ENCODE measurements at regions not wholly inside any gene's neighbourhood (a gene's known extent, or its start where the extent isn't known, plus 50 kb on each side); places are given as distances from the start of the nearest gene placed in this dataset.

- TF ChIP-seq, protein P1, sequence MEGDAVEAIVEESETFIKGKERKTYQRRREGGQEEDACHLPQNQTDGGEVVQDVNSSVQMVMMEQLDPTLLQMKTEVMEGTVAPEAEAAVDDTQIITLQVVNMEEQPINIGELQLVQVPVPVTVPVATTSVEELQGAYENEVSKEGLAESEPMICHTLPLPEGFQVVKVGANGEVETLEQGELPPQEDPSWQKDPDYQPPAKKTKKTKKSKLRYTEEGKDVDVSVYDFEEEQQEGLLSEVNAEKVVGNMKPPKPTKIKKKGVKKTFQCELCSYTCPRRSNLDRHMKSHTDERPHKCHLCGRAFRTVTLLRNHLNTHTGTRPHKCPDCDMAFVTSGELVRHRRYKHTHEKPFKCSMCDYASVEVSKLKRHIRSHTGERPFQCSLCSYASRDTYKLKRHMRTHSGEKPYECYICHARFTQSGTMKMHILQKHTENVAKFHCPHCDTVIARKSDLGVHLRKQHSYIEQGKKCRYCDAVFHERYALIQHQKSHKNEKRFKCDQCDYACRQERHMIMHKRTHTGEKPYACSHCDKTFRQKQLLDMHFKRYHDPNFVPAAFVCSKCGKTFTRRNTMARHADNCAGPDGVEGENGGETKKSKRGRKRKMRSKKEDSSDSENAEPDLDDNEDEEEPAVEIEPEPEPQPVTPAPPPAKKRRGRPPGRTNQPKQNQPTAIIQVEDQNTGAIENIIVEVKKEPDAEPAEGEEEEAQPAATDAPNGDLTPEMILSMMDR (IDR thresholded peaks at IDR 0.05) = no peak
- TF ChIP-seq POLR2A (IDR thresholded peaks at IDR 0.05) = no peak
Measured at GRCh38 chr5:24170026-24170425, 474.8 kb downstream of the CDH10 start.

All from lower leg skin (tissue), 3 donors.